M059J (cell line): ENCODE measurements at regions not wholly inside any gene's neighbourhood (a gene's known extent, or its start where the extent isn't known, plus 50 kb on each side); places are given as distances from the start of the nearest gene placed in this dataset.
"Not testable (repeated sequence)": the region's sequence is repeated elsewhere in the genome, so short reads cannot be mapped to it uniquely, and the experiment has no call there.

ENCODE experiments used
- DNase-seq: peaks from one replicate; pipeline ENCODE4 v3.0.0-alpha.2; 2012; ENCODE audit warnings: low read depth

DNA sequence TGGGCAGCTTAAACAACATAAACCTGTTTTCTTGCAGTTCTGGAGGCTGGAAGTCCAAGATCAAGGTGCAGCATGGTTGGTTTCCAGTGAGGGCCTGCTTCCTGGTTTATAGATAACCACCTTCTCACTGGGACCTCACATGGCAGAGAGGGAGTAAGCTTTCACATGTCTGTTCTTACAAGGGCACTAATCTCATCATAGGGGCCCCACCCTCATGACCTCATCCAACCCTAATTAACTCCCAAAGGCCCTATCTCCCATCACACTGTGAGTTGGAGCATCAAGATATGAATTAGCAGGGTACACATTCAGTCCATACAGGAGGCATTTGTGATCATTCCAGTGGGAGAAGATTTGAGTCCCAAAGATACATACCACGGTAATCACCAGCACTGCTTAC is 50.5 kb upstream of the GRIN2A start:
- no peak for DNase-seq

GRCh38 chr16:10239640-10240039 is 57.4 kb upstream of the GRIN2A start:
- no peak for DNase-seq

DNA sequence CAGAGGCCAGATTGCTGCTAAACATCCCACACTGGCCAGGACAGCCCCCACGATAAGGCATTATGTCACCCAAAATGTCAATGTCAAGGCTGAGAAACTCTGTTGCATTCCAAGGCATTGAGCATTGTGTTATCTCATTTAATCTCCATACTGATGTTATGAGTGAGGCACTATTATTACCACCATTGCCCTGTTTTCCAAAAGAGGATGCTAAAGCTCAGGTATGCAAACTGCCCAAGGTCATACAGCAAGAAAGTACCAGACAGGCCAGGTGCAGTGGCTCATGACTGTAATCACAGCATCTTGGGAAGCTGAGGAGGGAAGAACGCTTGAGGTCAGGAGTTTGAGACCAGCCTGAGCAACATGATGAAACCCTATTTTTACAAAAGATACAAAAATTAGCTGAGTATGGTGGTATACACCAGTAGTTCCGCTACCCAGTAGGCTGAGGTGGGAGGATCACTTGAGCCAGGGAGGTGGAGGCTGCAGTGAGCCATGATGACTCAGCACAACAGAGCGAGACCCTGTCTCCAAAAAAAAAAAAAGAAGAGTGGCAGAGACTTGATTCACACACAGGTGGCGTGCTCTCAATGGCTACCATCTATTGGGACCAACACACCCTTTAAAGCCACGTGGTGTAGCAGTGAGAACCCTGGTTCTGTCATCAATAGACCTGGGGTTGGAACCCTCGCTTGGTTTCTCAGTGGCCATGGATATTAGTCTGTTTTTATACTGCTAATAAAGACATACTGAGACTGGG is 58.8 kb upstream of the GRIN2A start:
- peak; percentile 59 for DNase-seq

- no peak for DNase-seq
These were observed 59.9 kb upstream of the GRIN2A start for GRCh38 chr16:10242097-10242496.

- no peak for DNase-seq
These were observed 60.7 kb upstream of the GRIN2A start for GRCh38 chr16:10242916-10243315.

- no peak for DNase-seq
These were observed 62.8 kb upstream of the GRIN2A start for GRCh38 chr16:10245002-10245401.

DNA sequence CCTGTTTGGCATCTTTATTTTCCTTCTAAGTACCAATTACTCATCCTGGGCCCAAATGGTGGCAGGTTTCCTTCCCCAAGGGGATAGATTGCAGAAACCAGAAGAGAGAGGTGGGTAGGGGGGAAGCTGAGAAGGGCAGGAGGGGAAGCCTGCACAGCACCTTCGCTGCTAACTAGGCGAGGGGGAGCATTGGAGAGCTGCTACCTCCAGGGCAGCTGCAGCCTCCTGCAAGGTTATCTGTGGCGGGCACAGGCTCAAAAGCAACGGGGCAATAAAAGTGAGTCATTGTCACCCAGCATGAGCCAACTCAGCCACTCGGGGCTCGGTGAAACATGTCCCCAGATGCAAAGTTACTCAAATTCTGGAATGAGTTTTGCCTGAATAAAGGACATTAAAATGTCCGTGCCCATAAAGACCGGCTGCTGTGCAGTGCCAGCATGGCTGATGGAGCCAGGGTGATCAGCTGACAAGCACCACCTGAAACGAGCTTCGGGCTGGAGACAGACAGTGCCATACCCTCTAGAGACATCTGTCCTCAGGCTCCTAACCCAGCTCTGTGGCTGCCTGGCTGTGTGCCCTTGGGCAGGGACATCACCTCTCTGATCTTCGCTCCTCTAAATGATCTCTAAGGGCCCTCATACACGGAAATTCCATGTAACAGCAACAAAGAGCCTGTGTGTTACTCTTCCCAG is 68.1 kb upstream of the GRIN2A start:
- DNase-seq, result peak; percentile 49

GRCh38 chr16:10252155-10252554 is 69.9 kb upstream of the GRIN2A start:
- no peak for DNase-seq

DNA sequence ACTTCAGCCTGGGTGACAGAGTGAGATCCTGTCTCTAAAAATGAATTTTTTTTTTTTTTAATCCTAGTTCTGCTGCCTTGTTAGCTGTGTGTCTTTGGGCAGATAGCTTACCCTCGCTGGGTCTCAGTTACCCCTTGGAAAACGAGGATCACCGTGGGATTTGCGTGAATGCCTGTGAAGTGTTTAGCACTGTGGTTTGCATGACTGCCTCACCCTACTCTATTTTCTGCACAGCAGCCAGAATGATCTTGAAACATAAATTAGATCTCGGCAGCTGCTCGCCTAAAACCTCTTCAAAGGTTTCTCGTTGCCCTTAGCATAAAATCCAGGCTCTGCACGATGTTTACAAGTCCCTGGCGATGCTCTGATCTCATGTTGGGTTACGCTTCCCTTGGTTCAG is 71.2 kb upstream of the GRIN2A start:
- no peak for DNase-seq

GRCh38 chr16:10255728-10256127 is 73.5 kb upstream of the GRIN2A start:
- DNase-seq, result no peak

GRCh38 chr16:10256784-10257641 is 74.8 kb upstream of the GRIN2A start:
- DNase-seq, result peak; percentile 35

DNA sequence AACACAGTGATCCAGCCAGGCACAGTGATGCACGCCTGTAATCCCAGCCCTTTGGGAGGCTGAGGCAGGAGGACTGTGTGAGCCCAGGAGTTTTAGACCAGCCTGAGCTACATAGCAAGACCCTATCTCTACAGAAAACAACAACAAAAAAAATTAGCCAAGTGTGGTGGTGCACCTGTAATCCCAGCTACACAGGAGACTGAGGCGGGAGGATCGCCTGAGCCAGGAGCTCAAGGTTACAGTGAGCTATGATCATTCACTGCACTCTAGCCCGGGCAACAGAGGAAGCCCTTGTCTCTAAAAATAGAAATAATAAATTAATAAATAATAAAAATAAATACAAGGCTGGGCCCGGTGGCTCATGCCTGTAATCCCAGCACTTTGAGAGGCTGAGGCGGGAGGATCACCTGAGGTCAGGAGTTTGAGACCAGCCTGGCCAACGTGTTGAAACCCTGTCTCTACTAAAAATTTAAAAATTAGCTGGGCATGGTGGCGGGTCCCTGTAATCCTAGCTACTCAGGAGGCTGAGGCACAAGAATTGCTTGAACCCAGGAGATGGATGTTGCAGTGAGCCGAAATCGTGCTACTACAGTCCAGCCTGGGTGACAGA is 75.5 kb upstream of the GRIN2A start:
- not testable (repeated sequence) for DNase-seq

DNA sequence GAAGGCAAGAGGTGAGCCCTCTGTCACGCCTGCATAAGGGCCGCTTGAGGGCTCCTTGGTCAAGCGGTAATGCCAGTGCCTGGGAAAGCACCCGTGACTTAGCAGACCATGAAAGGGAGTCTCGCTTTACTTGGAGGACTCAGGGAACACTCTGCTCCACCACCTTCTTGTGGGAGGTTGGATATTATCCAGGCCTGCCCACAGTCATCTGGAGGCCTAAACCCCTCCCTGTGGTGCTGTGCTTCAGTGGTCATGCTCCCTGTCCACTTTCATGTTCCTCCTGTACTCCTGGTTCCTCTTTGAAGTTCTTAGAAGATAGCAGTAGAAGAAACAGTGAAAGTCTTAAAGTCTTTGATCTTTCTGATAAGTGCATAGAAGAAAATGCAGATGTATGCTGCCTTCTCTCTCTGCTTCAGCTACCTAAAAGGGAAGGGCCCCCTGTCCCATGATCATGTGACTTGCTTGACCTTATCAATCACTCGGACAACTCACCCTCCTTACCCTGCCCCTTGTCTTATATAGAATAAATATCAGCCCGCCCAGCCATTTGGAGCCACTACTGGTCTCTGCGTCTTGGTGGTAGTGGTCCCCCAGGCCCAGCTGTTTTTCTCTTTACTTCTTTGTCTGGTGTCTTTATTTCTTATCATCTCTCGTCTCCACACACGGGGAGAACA is 76.8 kb upstream of the GRIN2A start:
- DNase-seq, result not testable (repeated sequence)

DNA sequence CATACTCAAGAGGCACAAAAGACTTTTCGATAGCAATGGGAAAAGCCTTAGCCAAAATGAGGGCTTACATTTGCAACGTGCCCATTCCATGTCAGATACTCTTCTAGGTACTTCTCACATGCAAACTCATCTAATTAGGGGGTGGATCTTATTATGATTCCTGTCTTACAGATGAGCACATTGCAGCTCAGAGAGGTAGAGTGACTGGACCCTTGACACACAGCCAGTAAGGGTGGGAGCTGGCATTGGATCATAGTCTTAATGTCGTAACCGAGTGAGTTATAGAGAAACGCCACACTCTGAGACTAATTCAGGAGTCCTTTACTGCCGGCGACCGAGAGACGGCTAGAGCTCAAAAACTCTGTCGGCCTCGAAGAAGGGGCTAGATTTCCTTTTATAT is 78.8 kb upstream of the GRIN2A start:
- no peak for DNase-seq

- not testable (repeated sequence) for DNase-seq
These were observed 79.3 kb upstream of the GRIN2A start for GRCh38 chr16:10261526-10261925.

DNA sequence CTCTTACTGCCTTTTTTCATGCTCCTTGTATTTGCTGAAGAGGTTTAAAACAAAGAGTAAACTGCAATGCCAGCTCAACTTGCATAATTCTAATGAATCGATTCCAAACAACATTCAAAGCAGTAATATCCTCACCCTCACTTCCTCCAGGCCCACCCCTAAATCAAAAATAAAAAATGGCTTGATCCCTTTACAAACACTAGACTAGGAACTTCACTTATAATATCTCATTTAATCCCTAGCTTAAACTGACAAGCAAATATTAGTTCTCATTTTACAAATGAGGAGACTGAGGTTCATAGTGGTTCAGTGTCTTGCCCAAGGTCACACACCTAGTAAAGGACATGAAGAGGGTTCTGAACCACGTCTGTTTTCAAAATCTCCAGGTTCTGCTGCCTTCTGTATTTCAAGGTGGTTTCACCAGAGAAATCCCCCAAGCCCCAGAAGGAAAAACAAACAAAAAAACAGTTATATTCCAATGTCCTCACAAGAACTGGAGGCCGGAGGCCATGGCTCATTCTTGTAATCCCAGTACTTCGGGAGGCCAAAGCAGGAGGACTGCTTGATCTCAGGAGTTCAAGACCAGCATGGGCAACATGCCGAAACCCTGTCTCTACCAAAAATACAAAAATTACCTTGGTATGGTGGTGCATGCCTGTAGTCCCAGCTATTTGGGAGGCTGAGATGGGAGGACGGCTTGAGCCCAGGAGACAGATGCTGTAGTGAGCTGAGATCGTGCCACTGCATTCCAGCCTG is 80.3 kb upstream of the GRIN2A start:
- DNase-seq, result no peak

DNA sequence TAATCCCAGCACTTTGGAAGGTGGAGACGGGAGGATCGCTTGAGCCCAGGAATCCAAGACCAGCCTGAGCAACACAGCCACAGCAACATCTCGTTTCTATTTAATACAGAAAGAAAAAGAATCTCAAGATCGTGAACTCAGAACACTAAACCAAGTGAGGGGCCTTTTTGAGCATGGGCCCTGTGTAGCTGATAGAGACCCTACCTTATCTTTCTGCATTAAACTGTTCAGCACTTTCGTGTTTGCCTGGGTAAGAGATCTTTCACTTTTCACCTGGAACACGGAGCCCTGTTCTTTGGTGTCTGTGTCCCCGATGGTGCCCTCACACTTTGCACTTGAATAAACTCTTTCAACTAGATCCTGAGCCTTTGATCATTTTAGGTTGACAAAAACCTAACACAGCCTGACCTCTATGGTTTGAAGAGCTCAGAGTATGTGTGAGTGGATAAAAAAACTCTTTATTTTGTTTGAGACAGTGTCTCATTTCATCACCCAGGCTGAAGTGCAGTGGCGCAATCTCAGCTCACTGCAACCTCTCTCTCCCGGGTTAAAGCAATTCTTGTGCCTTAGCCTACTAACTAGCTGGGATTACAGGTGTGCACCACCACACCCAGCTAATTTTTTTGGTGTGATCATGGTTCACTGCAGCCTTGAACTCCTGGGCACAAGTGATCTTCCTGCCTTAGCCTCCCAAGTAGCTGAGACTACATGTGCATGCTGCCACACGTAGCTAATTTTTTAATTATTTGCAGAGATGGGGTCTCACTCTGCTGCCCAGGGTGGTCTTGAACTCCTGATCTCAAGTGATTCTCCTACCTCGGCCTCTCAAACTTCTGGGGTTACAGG is 83.8 kb upstream of the GRIN2A start:
- no peak for DNase-seq

DNA sequence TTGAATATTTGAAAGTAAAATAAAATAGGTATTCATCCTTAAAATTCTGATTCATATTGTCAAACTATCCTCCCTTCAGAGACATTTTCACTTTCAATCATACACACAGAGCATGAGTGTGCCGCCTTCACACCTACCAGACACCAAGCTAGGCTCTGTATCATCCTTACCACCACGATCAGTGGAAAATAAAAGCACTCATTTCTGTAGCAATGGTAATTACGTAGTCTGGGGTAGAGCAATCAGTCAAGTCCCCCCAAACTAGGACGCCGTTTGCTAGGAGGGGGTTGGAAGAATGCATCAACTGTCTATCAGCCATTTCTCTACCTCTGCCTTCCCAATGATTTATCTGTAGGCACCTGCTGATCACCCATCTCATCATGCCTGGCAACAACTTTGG is 84.6 kb upstream of the GRIN2A start:
- no peak for DNase-seq

DNA sequence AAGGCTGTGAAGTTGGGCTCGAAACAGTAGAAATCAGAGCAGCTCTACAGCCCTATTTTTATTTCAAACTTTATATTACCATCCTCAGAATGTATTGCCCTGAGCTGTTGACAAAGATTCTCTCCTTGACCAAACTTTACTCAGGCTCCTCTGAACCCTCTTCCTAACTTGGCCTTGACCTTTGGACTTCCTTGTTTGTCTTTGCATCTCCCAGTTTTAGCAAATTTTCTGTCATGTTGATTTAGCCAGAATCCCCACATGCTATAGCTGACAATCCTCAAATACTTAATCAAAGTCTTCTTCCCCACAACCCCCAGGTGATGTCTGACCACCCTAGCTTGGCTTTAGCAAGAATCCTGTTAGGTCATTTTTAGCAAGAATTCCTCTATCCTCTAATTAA is 87.4 kb upstream of the GRIN2A start:
- DNase-seq, result no peak
